Upper lobe of left lung (tissue), 6 donors: ENCODE measurements at regions not wholly inside any gene's neighbourhood (a gene's known extent, or its start where the extent isn't known, plus 50 kb on each side); places are given as distances from the start of the nearest gene placed in this dataset.
"Not testable (repeated sequence)": the region's sequence is repeated elsewhere in the genome, so short reads cannot be mapped to it uniquely, and the experiment has no call there.

Source experiments
- ATAC-seq, 2 donors: fragments of 200-7000 bp; cut with Tn5 transposase; one replicate each; pipeline ENCODE4 v1.9.1; 2022; ENCODE audit warnings: mild to moderate bottlenecking in 2 of 2, moderate library complexity in 2 of 2; ENCODE audit not compliant: low FRiP score in 2 of 2
- DNase-seq, 2 donors: peaks; one replicate each; pipeline ENCODE4 v3.0.0-alpha.2; 2019 to 2020
- H3K27ac ChIP-seq, 4 donors: fragments of 200-600 bp; sonication (generic); one replicate each; pipeline ENCODE4 v1.5.1; 2016 to 2019
- H3K27me3 ChIP-seq, 4 donors: fragments of 200-600 bp; sonication (generic); one replicate each; pipeline ENCODE4 v1.5.1; 2017 to 2019
- H3K36me3 ChIP-seq, 4 donors: fragments of 200-600 bp; sonication (generic); one replicate each; pipeline ENCODE4 v1.5.1; 2016 to 2019
- H3K4me1 ChIP-seq, 4 donors: fragments of 200-600 bp; sonication (generic); one replicate each; pipeline ENCODE4 v1.5.1; 2018 to 2019
- H3K4me3 ChIP-seq, 4 donors: fragments of 200-600 bp; sonication (generic); one replicate each; pipeline ENCODE4 v1.5.1; 2017 to 2019; ENCODE audit warnings: mild to moderate bottlenecking in 2 of 4, moderate library complexity in 1 of 4
- H3K9me3 ChIP-seq, 4 donors: fragments of 200-600 bp; sonication (generic); one replicate each; pipeline ENCODE4 v1.5.1; 2018 to 2019
- EP300 ChIP-seq, 4 donors: sonication (generic); formaldehyde crosslinking; IDR thresholded peaks; one replicate each; pipeline ENCODE4 v1.5.1; 2017; ENCODE audit warnings: antibody characterized with exemption in 4 of 4, control low read depth in 2 of 4
- POLR2A ChIP-seq, 4 donors: fragments of 450-650 bp; IDR thresholded peaks; one replicate each; pipeline ENCODE4 v1.5.1; 2016 to 2017; ENCODE audit warnings: antibody characterized with exemption in 4 of 4, mild to moderate bottlenecking in 2 of 4
- POLR2AphosphoS5 ChIP-seq, 2 donors: sonication (generic); formaldehyde crosslinking; IDR thresholded peaks; one replicate each; pipeline ENCODE4 v1.5.1; 2017; ENCODE audit warnings: antibody characterized with exemption in 2 of 2
- WGBS, 2 donors: methylation state at CpG; one replicate each; pipeline ENCODE4 v1.1.5; 2017 to 2018; 5-methylcytosine and 5-hydroxymethylcytosine counted together
- TF ChIP-seq, protein P1 (sequence below), 6 experiments: fragments of 450-650 bp in 4 of 6; fragments of 200-600 bp in 2 of 6; sonication (generic) in 2 of 6; IDR thresholded peaks; one replicate each; pipeline ENCODE4 v1.5.1; 2016 to 2019; ENCODE audit warnings: antibody characterized with exemption in 6 of 6
- donor health status: DM: no; HTN: no; CAD: no; lungs with moderate emphysema.
- donor health status: DM: no; HTN: yes; CAD: no; lungs with severe emphysema.

DNA sequence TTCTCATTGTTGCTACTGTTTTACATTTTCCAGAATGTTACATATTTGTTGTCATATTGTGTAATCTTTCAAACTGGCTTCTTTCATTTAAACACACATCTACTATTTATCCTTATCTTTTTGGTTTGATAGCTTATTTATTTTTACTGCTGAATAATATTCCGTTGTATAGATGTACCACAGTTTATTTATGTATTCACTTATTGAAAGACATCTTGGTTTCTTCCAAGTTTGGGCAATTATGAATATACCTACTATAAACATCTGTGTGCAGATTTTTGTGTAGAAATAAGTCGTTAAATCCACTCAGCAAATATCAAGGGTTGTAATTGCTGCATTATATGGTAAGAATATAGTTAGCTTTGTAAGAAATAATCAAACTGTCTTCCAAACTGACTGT, 669.2 kb downstream of the TNS3 start:
- DNase-seq: no peak

DNA sequence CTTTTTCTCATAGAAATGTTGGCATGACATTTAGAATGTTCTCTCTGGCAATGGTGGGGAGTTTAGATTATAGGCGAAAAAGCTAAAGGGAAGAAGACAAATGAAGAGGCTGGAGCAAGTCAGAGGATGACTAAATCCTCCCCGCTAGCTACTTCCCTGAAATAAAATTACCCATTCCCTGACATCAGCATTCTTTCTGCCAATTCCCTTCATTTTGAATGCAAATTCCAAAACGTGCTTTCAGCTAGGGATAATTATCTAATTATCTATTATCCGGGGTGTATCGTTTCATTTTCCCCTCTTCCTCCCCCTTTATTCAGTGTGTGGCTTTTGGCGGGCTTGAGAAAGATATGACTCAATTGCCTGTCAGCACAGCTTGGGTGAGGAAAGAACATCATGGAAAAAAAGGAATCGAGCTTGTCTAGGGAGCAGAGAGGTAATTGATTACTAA, 672.3 kb downstream of the TNS3 start:
- Histone ChIP-seq H3K4me1 (no peaks in the 10 kb centered on the region), H3K36me3 (no peaks in the 10 kb centered on the region), H3K9me3 (no peaks in the 10 kb centered on the region), H3K27me3 (no peaks in the 10 kb centered on the region), H3K4me3 (no peak overlapping the region), H3K27ac (no peak overlapping the region)
- DNase-seq (no peak), ATAC-seq (peak in 1 of 2 donors; percentile 54)
- WGBS, 2 donors: 73 to 84% methylated on average over 7 of the region's 7 CpGs
- TF ChIP-seq POLR2AphosphoS5 (IDR thresholded peaks at IDR 0.05): no peak
- TF ChIP-seq POLR2A (IDR thresholded peaks at IDR 0.05): no peak

More for the DNA sequence above, 669.2 kb downstream of the TNS3 start:
- Histone ChIP-seq H3K36me3 (no peaks in the 10 kb centered on the region), H3K4me3 (no peak overlapping the region), H3K4me1 (no peaks in the 10 kb centered on the region), H3K27ac (no peak overlapping the region), H3K9me3 (no peaks in the 10 kb centered on the region), H3K27me3 (no peaks in the 10 kb centered on the region)
- ATAC-seq: no peak
- WGBS, 2 donors: 59 to 76% methylated on average over 2 of the region's 2 CpGs
- TF ChIP-seq, protein P1, sequence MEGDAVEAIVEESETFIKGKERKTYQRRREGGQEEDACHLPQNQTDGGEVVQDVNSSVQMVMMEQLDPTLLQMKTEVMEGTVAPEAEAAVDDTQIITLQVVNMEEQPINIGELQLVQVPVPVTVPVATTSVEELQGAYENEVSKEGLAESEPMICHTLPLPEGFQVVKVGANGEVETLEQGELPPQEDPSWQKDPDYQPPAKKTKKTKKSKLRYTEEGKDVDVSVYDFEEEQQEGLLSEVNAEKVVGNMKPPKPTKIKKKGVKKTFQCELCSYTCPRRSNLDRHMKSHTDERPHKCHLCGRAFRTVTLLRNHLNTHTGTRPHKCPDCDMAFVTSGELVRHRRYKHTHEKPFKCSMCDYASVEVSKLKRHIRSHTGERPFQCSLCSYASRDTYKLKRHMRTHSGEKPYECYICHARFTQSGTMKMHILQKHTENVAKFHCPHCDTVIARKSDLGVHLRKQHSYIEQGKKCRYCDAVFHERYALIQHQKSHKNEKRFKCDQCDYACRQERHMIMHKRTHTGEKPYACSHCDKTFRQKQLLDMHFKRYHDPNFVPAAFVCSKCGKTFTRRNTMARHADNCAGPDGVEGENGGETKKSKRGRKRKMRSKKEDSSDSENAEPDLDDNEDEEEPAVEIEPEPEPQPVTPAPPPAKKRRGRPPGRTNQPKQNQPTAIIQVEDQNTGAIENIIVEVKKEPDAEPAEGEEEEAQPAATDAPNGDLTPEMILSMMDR (IDR thresholded peaks at IDR 0.05): no peak
- TF ChIP-seq POLR2A (IDR thresholded peaks at IDR 0.05) (no peak), EP300 (IDR thresholded peaks at IDR 0.05) (no peak), POLR2AphosphoS5 (IDR thresholded peaks at IDR 0.05) (no peak)

DNA sequence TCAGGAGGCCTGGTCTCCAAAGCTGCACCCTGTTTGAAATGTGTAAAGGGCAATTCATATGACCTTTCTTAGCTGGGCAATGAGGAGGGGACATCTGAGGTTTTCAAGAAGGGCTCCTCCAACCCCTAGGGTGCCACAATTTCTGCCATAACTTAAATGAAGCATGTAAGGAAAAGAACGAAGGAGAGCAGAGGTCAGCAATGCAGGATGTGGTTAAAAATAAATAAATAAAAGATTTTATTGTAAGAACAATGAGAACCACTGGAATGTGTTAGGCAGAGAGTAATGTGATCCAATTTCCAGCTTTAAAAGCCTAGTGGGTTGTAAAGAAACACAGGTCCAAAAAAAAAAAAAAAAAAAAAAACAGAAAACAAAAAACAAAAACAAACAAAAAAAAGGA, 673.1 kb downstream of the TNS3 start:
- WGBS, 2 donors: 29 to 50% methylated on average over 1 of the region's 1 CpG
- H3K36me3 ChIP-seq: no peaks in the 10 kb centered on the region
- H3K27me3 ChIP-seq: no peaks in the 10 kb centered on the region
- ATAC-seq (no peak), DNase-seq (no peak)
- H3K9me3 ChIP-seq: no peaks in the 10 kb centered on the region
- no peak overlapping the region for H3K27ac ChIP-seq
- H3K4me1 ChIP-seq: no peaks in the 10 kb centered on the region
- no peak for TF ChIP-seq POLR2A (IDR thresholded peaks at IDR 0.05)
- no peak for TF ChIP-seq EP300 (IDR thresholded peaks at IDR 0.05)
- TF ChIP-seq POLR2AphosphoS5 (IDR thresholded peaks at IDR 0.05): no peak
- TF ChIP-seq, protein P1 (IDR thresholded peaks at IDR 0.05): no peak
- no peak overlapping the region for H3K4me3 ChIP-seq

DNA sequence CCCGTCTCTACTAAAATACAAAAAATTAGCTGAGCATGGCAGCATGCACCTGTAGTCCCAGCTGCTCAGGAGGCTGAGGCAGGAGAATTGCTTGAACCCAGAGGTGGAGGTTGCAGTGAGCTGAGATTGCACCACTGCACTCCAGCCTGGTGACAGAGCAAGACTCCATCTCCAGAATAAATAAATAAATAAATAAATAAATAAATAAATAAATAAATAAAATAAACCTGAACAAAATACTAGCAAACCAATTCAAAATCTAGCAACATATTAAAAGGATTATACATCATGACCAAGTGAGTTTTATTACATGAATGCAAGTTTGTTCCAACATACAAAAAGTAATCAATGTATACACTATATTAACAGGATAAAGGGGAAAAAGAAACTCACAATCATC, 677.4 kb downstream of the TNS3 start:
- not testable (repeated sequence) for H3K36me3 ChIP-seq, H3K27me3 ChIP-seq, H3K4me3 ChIP-seq, H3K27ac ChIP-seq, ATAC-seq, H3K9me3 ChIP-seq, H3K4me1 ChIP-seq, DNase-seq
- WGBS, 2 donors: 91 to 100% methylated on average over 1 of the region's 1 CpG

DNA sequence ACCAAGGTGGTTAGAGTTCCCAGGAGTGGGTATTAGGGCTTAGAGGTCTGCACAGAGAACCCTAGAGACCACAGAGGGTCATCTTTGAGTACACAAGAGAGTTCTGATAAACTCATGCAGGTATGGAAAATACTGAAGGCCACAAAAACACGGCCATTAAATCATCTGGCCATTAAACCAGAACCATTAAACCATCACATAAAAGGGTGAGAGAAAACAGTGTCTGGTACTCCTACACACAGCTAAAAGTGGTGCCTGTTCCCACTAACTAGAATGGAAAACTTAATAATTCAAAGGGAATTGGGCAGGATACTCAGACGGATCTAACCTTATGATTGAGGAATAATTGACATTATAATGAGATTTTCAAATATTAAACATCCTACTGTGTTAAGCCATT, 679.4 kb downstream of the TNS3 start:
- no peaks in the 10 kb centered on the region for H3K27me3 ChIP-seq
- H3K27ac ChIP-seq: no peak overlapping the region
- no peaks in the 10 kb centered on the region for H3K9me3 ChIP-seq
- 68 to 85% methylated on average over 2 of the region's 2 CpGs for WGBS, 2 donors
- ATAC-seq (no peak), DNase-seq (no peak)
- H3K4me3 ChIP-seq: no peak overlapping the region
- no peaks in the 10 kb centered on the region for H3K4me1 ChIP-seq
- H3K36me3 ChIP-seq: no peaks in the 10 kb centered on the region
- no peak for TF ChIP-seq POLR2AphosphoS5 (IDR thresholded peaks at IDR 0.05)

DNA sequence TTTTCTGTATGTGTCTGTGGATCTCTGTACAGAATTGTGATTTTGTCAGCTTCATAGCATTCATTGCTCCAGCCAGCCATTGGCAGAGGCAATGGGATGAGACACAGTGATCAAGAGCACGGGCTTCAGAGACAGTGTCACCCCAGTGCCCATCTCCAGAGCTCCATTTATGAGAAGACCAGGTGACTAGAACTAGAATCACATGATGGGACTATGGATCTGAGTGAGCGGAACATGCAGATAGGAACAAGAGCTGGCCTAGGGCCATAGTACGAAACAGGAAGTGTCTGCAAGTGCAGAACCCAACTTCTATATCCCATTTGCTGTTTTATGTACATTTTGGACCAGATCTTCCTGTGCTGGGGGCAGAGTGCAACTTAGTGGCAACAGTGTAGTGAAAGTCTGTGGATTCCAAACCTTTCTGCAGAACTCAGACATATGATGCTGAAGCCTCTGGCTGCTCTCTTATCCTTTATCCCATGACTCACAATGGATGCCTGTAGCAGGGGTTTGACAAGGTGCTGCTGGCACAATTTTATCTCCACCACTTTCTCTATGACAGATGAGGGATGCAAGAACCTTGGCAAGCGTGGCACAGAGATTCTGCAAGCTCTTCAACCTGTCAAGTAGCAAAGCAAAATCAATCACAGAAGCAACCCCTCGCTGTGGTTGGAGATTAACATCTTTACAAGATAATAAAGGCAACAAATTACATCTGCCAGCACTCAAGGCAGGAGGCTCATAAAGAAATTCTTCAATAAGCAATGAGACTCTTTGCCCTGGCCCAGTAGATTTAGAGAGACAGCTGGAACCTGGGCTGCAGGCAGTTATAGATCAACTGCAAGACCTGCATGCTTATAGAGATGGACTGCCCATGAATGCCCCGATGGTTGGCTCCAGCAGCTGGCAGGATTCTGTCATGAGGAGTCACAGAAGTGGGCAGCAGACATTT, 681.3 kb downstream of the TNS3 start:
- no peak for TF ChIP-seq EP300 (IDR thresholded peaks at IDR 0.05)
- no peak for TF ChIP-seq POLR2AphosphoS5 (IDR thresholded peaks at IDR 0.05)
- TF ChIP-seq, protein P1 (IDR thresholded peaks at IDR 0.05): no peak
- TF ChIP-seq POLR2A (IDR thresholded peaks at IDR 0.05): no peak
- Histone ChIP-seq H3K27ac (no peak overlapping the region), H3K27me3 (no peaks in the 10 kb centered on the region), H3K36me3 (no peaks in the 10 kb centered on the region), H3K4me3 (no peak overlapping the region), H3K9me3 (no peaks in the 10 kb centered on the region), H3K4me1 (no peaks in the 10 kb centered on the region)
- no peak for DNase-seq
- peak in 1 of 2 donors; percentile 10 for ATAC-seq
- 58 to 70% methylated on average over 6 of the region's 6 CpGs for WGBS, 2 donors
